Body of pancreas (tissue), 4 donors: ENCODE measurements at regions not wholly inside any gene's neighbourhood (a gene's known extent, or its start where the extent isn't known, plus 50 kb on each side); places are given as distances from the start of the nearest gene placed in this dataset.

Experiments used
- ATAC-seq: fragments of 150-250 bp; one replicate; pipeline ENCODE4 v1.9.1; 2016
- DNase-seq, 4 donors: peaks; one replicate each; pipeline ENCODE4 v3.0.0-alpha.2; 2019
- H3K27ac ChIP-seq, 4 donors: fragments of 200-600 bp; sonication (generic); 1 replicate in 3 of 4; 2 replicates in 1 of 4; pipeline versions ENCODE4 v1.5.1 to v1.6.1; 2016 to 2019; ENCODE audit warnings: mild to moderate bottlenecking in 1 of 4, mixed read lengths in 1 of 4, moderate library complexity in 1 of 4
- H3K27me3 ChIP-seq, 2 donors: fragments of 200-600 bp; sonication (generic); one replicate each; pipeline ENCODE4 v1.6.0; 2016; ENCODE audit warnings: mild to moderate bottlenecking in 1 of 2
- H3K36me3 ChIP-seq, 2 donors: fragments of 200-600 bp; sonication (generic); replicated peaks in 1 of 2; 2 replicates each; pipeline ENCODE4 v1.5.1; 2016; ENCODE audit warnings: low read depth in 2 of 2; ENCODE audit not compliant: insufficient read depth in 1 of 2
- H3K4me1 ChIP-seq: fragments of 200-600 bp; sonication (generic); one replicate; pipeline ENCODE4 v1.6.0; 2016
- H3K4me3 ChIP-seq, 2 donors: fragments of 200-600 bp; sonication (generic); 1 replicate in 1 of 2; 2 replicates in 1 of 2; pipeline ENCODE4 v1.5.1; 2016 to 2019
- H3K9me3 ChIP-seq, 3 donors: fragments of 200-600 bp; sonication (generic); 1 replicate in 2 of 3; 2 replicates in 1 of 3; pipeline ENCODE4 v1.5.1; 2016
- POLR2A ChIP-seq, 3 donors: fragments of 450-650 bp; IDR thresholded peaks; one replicate each; pipeline ENCODE4 v1.6.1; 2016; ENCODE audit warnings: antibody characterized with exemption in 3 of 3, mild to moderate bottlenecking in 2 of 3
- WGBS, 2 donors: methylation state at CpG; one replicate each; pipeline ENCODE4 v1.1.5; 2017; 5-methylcytosine and 5-hydroxymethylcytosine counted together
- intact Hi-C: fragments of 100-400 bp; cut with DNase I; formaldehyde crosslinking; loops from one replicate; pipeline ENCODE4 v1.15.1; 2023
- TF ChIP-seq, protein P1 (sequence below), 7 experiments: fragments of 450-650 bp in 4 of 7; fragments of 200-600 bp in 3 of 7; sonication (generic) in 3 of 7; IDR thresholded peaks; one replicate each; pipeline ENCODE4 v1.5.1; 2016 to 2019; ENCODE audit warnings: antibody characterized with exemption in 7 of 7

- Histone ChIP-seq H3K9me3 (no peaks in the 10 kb centered on the region), H3K27me3 (no peaks in the 10 kb centered on the region), H3K4me1 (no peaks in the 10 kb centered on the region), H3K36me3 (no peaks in the 10 kb centered on the region), H3K27ac (no peak overlapping the region), H3K4me3 (no peak overlapping the region)
- ATAC-seq (no peak), DNase-seq (no peak)
- WGBS, 2 donors, result 53 to 67% methylated on average over 8 of the region's 8 CpGs
- TF ChIP-seq POLR2A (IDR thresholded peaks at IDR 0.05), result no peak
- TF ChIP-seq, protein P1, sequence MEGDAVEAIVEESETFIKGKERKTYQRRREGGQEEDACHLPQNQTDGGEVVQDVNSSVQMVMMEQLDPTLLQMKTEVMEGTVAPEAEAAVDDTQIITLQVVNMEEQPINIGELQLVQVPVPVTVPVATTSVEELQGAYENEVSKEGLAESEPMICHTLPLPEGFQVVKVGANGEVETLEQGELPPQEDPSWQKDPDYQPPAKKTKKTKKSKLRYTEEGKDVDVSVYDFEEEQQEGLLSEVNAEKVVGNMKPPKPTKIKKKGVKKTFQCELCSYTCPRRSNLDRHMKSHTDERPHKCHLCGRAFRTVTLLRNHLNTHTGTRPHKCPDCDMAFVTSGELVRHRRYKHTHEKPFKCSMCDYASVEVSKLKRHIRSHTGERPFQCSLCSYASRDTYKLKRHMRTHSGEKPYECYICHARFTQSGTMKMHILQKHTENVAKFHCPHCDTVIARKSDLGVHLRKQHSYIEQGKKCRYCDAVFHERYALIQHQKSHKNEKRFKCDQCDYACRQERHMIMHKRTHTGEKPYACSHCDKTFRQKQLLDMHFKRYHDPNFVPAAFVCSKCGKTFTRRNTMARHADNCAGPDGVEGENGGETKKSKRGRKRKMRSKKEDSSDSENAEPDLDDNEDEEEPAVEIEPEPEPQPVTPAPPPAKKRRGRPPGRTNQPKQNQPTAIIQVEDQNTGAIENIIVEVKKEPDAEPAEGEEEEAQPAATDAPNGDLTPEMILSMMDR (IDR thresholded peaks at IDR 0.05), result no peak
- intact Hi-C loops, result no loop called here
Observed at GRCh38 chr6:137749696-137750211, 117.3 kb upstream of the TNFAIP3 start.

DNA sequence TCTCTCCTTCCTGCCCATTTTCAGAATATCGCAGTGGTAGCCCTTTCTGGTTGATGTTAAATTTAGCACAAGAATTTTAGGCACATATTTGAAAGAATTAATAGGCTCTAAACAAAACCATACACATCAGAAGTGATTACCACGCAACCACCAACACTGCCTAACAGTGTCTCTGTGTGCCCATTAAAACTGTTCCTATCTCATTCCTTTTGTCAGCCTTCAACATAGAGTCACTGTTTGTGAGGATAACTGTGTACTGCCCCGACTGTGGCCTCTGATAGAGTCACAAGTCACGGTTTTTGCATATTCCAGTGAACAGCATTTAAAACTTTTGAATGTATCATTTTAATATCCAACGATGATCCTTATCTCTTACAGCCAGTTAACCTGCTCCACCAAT, 116.8 kb upstream of the TNFAIP3 start:
- ATAC-seq, result no peak
- no peaks in the 10 kb centered on the region for H3K9me3 ChIP-seq
- intact Hi-C loops, result no loop called here
- no peak for DNase-seq
- H3K4me3 ChIP-seq, result no peak overlapping the region
- H3K27ac ChIP-seq, result no peak overlapping the region
- no peak for TF ChIP-seq POLR2A (IDR thresholded peaks at IDR 0.05)
- TF ChIP-seq, protein P1 (IDR thresholded peaks at IDR 0.05), result no peak
- no peaks in the 10 kb centered on the region for H3K4me1 ChIP-seq
- no peaks in the 10 kb centered on the region for H3K36me3 ChIP-seq
- WGBS, 2 donors, result 70 to 75% methylated on average over 5 of the region's 5 CpGs
- H3K27me3 ChIP-seq, result no peaks in the 10 kb centered on the region

- ATAC-seq, result no peak
- 79 to 82% methylated on average over 8 of the region's 8 CpGs for WGBS, 2 donors
- no peaks in the 10 kb centered on the region for H3K4me1 ChIP-seq
Observed at GRCh38 chr6:137751768-137752560, 115.1 kb upstream of the TNFAIP3 start.

GRCh38 chr6:137754366-137754765, 112.7 kb upstream of the TNFAIP3 start:
- no peak for TF ChIP-seq POLR2A (IDR thresholded peaks at IDR 0.05)
- TF ChIP-seq, protein P1 (IDR thresholded peaks at IDR 0.05), result no peak
- intact Hi-C loops, result no loop called here
- Histone ChIP-seq H3K4me1 (no peaks in the 10 kb centered on the region), H3K4me3 (no peak overlapping the region), H3K36me3 (no peaks in the 10 kb centered on the region), H3K27me3 (no peaks in the 10 kb centered on the region), H3K27ac (no peak overlapping the region), H3K9me3 (no peaks in the 10 kb centered on the region)
- WGBS, 2 donors, result 61 to 63% methylated on average over 3 of the region's 3 CpGs
- ATAC-seq (no peak), DNase-seq (no peak)

More at GRCh38 chr6:137751768-137752560, 115.1 kb upstream of the TNFAIP3 start:
- no peak for DNase-seq
- Histone ChIP-seq H3K27me3 (no peaks in the 10 kb centered on the region), H3K36me3 (no peaks in the 10 kb centered on the region), H3K4me3 (no peak overlapping the region), H3K27ac (no peak overlapping the region), H3K9me3 (no peaks in the 10 kb centered on the region)
- TF ChIP-seq, protein P1 (IDR thresholded peaks at IDR 0.05), result no peak
- no peak for TF ChIP-seq POLR2A (IDR thresholded peaks at IDR 0.05)
- intact Hi-C loops, result no loop called here

DNA sequence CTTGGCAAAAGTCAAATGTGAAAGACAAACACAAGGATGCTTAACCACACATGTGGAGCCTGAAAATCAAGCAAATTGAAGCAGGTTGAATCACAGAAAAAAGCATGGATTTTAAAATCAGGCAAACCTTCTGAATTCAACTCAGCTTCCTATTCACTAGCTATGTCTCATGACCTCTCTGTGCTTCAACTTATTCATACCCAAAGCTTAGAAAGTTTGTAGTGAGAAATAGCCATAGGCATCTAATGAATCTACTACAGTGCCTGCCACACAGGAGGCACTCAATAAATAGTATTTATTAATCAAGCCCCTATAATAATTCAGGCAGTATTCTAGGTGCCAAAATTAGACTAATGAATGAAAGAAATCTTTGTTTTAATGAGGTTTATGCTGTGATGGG, 112.2 kb upstream of the TNFAIP3 start:
- intact Hi-C loops, result no loop called here
- Histone ChIP-seq H3K27me3 (no peaks in the 10 kb centered on the region), H3K36me3 (no peaks in the 10 kb centered on the region), H3K27ac (no peak overlapping the region), H3K4me3 (no peak overlapping the region), H3K9me3 (no peaks in the 10 kb centered on the region), H3K4me1 (no peaks in the 10 kb centered on the region)
- TF ChIP-seq, protein P1 (IDR thresholded peaks at IDR 0.05), result no peak
- TF ChIP-seq POLR2A (IDR thresholded peaks at IDR 0.05), result no peak
- no peak for DNase-seq
- no peak for ATAC-seq
